ENCODE measurements at regions not wholly inside any gene's neighbourhood (a gene's known extent, or its start where the extent isn't known, plus 50 kb on each side); places are given as distances from the start of the nearest gene placed in this dataset.

- TF ChIP-seq CTCF (IDR thresholded peaks at IDR 0.05) = peak in 4 of 6 experiments; percentile 16 to 41 (median 32)
- no peak for TF ChIP-seq POLR2A (IDR thresholded peaks at IDR 0.05)
These were observed 713.4 kb downstream of the CD109 start for GRCh38 chr6:74409447-74409846.
